Large intestine (tissue), 3 donors: ENCODE measurements at regions not wholly inside any gene's neighbourhood (a gene's known extent, or its start where the extent isn't known, plus 50 kb on each side); places are given as distances from the start of the nearest gene placed in this dataset.
"Not testable (repeated sequence)": the region's sequence is repeated elsewhere in the genome, so short reads cannot be mapped to it uniquely, and the experiment has no call there.

ENCODE experiments used
- DNase-seq, 2 donors: peaks; one replicate each; pipeline versions ENCODE4 v3.0.0 to v3.0.0-alpha.2; 2013
- H3K27ac ChIP-seq: one replicate; pipeline ENCODE4 v1.5.1; 2013; ENCODE audit warnings: low read length
- H3K27me3 ChIP-seq: 2 replicates; pipeline ENCODE4 v1.6.1; 2013; ENCODE audit warnings: low read length; ENCODE audit not compliant: control insufficient read depth, insufficient read depth
- H3K36me3 ChIP-seq: 2 replicates; pipeline ENCODE4 v1.6.1; 2013; ENCODE audit warnings: low read length; ENCODE audit not compliant: control insufficient read depth, insufficient read depth
- H3K4me1 ChIP-seq: one replicate; pipeline ENCODE4 v1.6.1; 2013; ENCODE audit warnings: low read length; ENCODE audit not compliant: control insufficient read depth, insufficient read depth
- H3K4me3 ChIP-seq: one replicate; pipeline ENCODE4 v1.5.1; 2013; ENCODE audit warnings: low read length
- H3K9me3 ChIP-seq: one replicate; pipeline ENCODE4 v1.6.1; 2013; ENCODE audit warnings: mild to moderate bottlenecking, low read depth, low read length, moderate library complexity; ENCODE audit not compliant: control insufficient read depth
- WGBS: methylation state at CpG from one replicate; pipeline ENCODE4 v1.1.5; 2013; ENCODE audit warnings: low lambda C conversion rate; ENCODE audit not compliant: insufficient coverage; 5-methylcytosine and 5-hydroxymethylcytosine counted together

DNA sequence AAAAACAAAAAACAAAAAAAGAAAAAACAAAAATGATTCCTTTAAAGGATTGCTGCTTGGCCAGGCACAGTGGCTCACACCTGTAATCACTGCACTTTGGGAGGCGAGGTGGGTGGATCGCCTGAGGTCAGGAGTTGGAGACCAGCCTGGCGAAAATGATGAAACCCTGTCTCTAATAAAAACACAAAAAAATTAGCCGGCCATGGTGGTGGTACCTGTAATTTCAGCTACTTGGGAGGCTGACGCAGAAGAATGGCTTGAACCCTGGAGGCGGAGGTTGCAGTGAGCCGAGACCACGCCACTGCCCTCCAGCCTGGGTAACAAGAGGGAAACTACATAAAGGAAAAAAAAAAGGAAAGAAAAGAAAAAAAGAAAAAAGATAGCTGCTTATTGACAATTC, 3920.8 kb upstream of the OR11H1 start:
- not testable (repeated sequence) for H3K4me3 ChIP-seq, H3K27me3 ChIP-seq, H3K4me1 ChIP-seq, H3K36me3 ChIP-seq, H3K27ac ChIP-seq, DNase-seq
- WGBS: 98% methylated on average over 6 of the region's 8 CpGs
- peaks cover 22% of the 10 kb centered on the region for H3K9me3 ChIP-seq

DNA sequence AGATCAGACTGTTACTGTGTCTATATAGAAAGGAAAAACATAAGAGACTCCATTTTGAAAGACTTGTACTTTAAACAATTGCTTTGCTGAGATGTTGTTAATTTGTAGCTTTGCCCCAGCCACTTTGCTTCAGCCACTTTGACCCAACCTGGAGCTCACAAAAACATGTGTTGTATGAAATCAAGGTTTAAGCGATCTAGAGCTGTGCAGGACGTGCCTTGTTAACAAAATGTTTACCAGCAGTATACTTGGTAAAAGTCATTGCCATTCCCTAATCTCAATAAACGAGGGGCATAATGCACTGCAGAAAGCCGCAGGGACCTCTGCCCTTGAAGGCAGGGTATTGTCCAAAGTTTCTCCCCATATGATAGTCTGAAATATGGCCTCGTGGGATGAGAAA, 3919.5 kb upstream of the OR11H1 start:
- not testable (repeated sequence) for H3K36me3 ChIP-seq, H3K4me3 ChIP-seq, H3K27ac ChIP-seq, DNase-seq, H3K27me3 ChIP-seq, H3K4me1 ChIP-seq
- peaks cover 22% of the 10 kb centered on the region for H3K9me3 ChIP-seq
- 83% methylated on average over 2 of the region's 5 CpGs for WGBS

DNA sequence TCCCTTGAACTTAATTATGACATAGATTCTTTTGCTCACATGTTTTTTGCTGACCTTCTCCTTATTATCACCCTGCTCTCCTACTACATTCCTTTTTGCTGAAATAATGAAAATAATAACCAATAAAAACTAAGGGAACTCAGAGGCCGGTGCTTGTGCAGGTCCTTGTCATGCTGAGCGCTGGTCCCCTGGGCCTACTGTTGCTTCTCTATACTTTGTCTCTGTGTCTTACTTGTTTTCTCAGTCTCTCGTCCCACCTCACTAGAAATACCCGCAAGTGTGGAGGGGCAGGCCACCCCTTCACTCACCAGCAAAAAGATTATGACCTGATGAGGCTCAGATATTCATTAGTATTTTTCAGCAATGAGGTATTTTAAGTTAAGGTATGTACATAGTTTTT, 3918.8 kb upstream of the OR11H1 start:
- H3K36me3 ChIP-seq, H3K27ac ChIP-seq, H3K4me1 ChIP-seq, DNase-seq, H3K27me3 ChIP-seq, H3K4me3 ChIP-seq: not testable (repeated sequence)
- peaks cover 23% of the 10 kb centered on the region for H3K9me3 ChIP-seq
- no CpG with 5 or more reads among the region's 4 CpGs for WGBS

DNA sequence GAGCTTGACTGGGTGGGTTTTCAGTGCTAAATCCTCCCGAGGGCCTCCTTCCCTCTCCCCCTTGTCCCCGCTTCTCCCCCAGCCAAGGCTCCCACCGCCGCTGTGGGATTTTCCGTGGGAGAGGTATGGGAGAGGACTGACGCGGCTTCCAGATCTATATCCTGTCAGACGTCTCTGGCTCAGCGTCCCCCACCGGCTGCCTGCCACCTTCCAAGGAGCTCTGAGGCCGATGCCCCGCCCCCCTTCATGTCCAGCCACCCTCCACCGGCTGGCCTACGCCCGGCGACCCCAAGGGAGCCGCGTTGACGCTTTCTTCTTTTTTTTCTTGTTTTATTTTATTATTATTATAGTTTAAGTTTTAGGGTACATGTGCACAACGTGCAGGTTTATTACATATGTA, 3916.7 kb upstream of the OR11H1 start:
- not testable (repeated sequence) for H3K27me3 ChIP-seq, DNase-seq, H3K4me1 ChIP-seq, H3K4me3 ChIP-seq, H3K27ac ChIP-seq, H3K36me3 ChIP-seq
- H3K9me3 ChIP-seq: peaks cover 24% of the 10 kb centered on the region
- 80% methylated on average over 1 of the region's 20 CpGs for WGBS

DNA sequence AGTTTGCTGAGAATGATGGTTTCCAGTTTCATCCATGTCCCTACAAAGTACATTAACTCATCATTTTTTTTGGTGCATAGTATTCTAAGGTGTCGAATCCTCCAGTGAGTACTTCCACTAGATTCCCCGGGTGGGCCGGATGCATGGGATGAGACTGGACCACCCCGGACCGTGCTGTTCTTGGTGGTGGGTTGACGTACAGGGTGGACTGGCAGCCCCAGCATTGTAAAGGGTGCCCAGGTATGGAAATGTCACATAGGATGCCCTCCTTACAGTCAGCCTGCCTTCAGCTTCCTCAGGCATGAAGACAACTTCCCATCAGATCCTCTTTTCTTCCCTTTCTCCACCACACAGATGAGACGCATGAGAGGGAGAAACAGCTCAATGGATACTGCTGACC, 3916.1 kb upstream of the OR11H1 start:
- H3K27me3 ChIP-seq, H3K27ac ChIP-seq, DNase-seq, H3K4me3 ChIP-seq, H3K36me3 ChIP-seq, H3K4me1 ChIP-seq: not testable (repeated sequence)
- no CpG with 5 or more reads among the region's 7 CpGs for WGBS
- H3K9me3 ChIP-seq: peaks cover 23% of the 10 kb centered on the region

DNA sequence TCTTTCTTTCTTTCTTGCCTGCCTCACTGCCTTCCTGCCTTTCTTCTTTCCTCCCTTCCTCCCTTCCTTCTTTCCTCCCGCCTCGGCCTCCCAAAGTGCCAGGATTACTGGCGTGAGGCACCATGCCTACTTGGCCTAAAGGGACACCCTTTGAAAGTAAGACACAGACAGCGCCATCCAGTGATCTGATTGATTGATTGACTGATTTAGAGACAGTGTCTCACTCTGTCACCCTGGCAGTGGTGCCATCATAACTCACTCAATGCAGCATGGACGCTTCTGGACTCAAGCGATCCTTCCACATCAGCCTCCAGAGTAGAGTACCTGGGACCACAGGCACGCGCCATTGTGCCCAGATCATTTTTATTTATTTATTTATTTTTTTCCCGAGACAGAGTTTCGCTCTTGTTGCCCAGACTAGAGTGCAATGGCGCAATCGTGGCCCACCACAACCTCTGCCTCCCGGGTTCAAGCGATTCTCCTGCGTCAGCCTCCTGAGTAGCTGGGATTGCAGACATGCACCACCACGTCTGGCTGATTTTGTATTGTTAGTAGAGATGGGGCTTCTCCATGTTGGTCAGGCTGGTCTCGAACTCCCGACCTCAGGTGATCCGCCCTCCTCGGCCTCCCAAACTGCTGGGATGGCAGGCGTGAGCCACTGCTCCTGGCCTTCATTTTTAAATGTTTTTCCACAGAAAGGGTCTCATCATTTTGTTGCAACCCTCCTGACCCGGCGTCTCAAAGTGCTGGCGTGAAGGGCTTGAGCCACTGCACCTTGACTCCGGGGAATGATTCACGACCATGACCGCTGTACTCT, 3914.7 kb upstream of the OR11H1 start:
- H3K36me3 ChIP-seq, DNase-seq, H3K4me1 ChIP-seq, H3K27me3 ChIP-seq, H3K27ac ChIP-seq, H3K4me3 ChIP-seq: not testable (repeated sequence)
- 97% methylated on average over 11 of the region's 27 CpGs for WGBS
- H3K9me3 ChIP-seq: peaks cover 34% of the 10 kb centered on the region

DNA sequence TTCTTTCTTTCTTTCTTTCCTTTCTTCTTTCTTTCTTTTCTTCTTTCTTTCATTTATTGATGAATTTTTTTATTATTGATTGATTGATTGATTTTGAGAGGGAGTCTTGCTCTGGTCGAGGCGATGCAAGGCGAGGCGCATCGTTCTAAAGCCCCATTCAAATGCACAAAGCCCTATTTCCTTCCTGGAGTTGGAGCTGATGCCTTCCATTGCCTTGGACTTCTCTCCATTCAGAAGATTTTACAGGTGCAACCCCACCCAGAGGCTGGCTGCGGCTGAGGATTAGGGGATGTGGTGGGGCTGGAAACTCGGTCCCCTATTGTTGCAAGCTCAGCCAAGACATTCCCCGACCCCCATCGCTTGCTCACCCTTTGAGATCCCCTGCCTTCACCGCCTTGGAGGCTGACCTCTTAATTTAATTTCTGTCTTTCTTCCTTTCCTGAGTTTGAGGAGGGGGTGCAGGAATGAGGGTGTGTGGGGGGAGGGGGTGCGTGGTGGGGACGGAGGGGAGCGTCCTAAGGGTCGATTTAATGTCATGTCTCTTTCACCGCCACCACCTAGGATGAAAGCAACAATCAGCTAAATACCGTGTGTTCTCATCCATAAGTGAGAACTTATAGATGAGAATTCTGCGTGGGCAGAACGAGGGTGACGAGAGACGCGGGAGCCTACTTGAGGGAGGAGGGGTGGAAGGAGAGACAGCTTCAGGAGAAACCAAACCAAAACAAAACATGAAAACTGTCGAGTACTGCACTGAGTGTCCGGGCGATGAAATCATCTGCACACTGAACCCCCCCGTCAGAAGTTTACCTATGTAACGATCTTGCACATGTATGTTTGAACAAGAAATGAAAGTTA, 3913.9 kb upstream of the OR11H1 start:
- no peak overlapping the region for H3K4me3 ChIP-seq
- H3K4me1 ChIP-seq: no peaks in the 10 kb centered on the region
- no peaks in the 10 kb centered on the region for H3K27me3 ChIP-seq
- peaks cover 34% of the 10 kb centered on the region for H3K9me3 ChIP-seq
- 87% methylated on average over 15 of the region's 26 CpGs for WGBS
- DNase-seq: no peak
- no peaks in the 10 kb centered on the region for H3K36me3 ChIP-seq
- no peak overlapping the region for H3K27ac ChIP-seq

DNA sequence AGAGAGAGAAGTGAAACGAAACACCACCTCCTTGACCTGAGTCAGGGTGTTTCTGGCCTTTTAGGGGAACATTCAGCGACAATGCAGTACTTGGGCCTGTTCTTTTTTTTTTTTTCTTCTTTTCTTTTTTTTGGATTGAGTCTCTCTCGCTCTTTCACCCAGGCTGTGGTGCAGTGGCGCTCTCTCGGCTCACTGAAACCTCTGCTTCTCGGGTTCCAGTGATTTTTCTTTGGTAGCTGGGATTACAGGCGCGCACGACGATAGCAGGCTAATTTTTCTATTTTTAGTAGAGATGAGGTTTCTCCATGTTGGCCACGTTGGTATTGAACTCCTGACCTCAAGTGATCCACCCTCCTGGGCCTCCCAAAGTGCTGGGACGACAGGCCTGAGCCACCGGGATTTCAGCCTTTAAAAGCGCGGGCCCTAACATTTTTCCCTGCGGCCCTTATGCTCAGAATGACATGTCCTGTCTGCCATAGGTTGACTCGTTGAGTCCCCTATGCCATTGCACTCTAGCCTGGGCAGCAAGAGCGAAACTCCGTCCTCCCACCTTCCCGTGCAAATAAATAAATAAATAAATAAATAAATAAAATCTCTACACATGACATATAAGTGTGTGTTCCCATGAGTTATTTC, 3913.1 kb upstream of the OR11H1 start:
- H3K9me3 ChIP-seq: peaks cover 40% of the 10 kb centered on the region
- not testable (repeated sequence) for H3K36me3 ChIP-seq, H3K4me3 ChIP-seq, H3K4me1 ChIP-seq, DNase-seq, H3K27me3 ChIP-seq, H3K27ac ChIP-seq
- 72% methylated on average over 6 of the region's 20 CpGs for WGBS

DNA sequence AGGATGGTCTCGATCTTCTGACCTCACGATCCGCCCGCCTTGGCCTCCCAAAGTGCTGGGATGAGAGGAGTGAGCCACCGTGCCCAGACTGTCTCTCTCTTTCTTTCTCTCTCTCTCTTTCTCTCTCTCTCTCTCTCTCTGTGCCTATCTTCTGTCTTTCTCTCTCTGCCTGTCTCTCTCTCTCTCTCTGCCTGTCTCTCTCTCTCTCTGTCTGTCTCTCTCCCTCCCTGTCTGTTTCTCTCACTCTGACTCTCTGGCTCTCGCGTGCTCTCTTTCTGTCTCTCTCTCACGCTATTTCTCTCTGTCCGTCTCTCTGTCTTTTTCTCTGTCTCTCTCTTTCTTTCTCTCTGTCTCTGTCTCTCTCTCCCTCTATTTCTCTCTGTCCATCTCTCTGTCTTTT, 3911.2 kb upstream of the OR11H1 start:
- Histone ChIP-seq H3K27me3 (no peaks in the 10 kb centered on the region), H3K36me3 (no peaks in the 10 kb centered on the region), H3K27ac (no peak overlapping the region), H3K4me1 (no peaks in the 10 kb centered on the region), H3K4me3 (no peak overlapping the region), H3K9me3 (peaks cover 40% of the 10 kb centered on the region)
- 83% methylated on average over 9 of the region's 9 CpGs for WGBS
- no peak for DNase-seq

DNA sequence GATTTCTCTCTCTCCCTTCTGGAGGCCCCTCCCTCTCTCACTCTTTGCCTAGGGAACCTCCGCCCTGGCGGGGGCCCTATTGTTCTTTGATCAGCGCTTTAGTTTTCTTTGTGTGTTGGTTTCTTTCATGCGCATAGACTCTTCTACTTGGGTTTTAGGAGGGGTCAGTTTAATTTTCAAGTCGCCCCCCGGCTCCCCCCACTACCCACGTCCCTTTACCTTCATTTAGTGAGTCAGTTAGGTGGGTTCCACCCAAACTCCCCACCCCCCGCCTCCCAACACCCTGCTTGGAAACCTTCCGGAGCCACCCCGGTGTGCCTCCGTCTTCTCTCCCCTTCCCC, 3909.7 kb upstream of the OR11H1 start:
- H3K9me3 ChIP-seq: peaks cover 40% of the 10 kb centered on the region
- H3K27me3 ChIP-seq, H3K4me3 ChIP-seq, H3K27ac ChIP-seq, H3K4me1 ChIP-seq, H3K36me3 ChIP-seq, DNase-seq: not testable (repeated sequence)
- no CpG with 5 or more reads among the region's 11 CpGs for WGBS
